Left kidney (tissue), 1 donor: ENCODE measurements at regions not wholly inside any gene's neighbourhood (a gene's known extent, or its start where the extent isn't known, plus 50 kb on each side); places are given as distances from the start of the nearest gene placed in this dataset.
"Not testable (repeated sequence)": the region's sequence is repeated elsewhere in the genome, so short reads cannot be mapped to it uniquely, and the experiment has no call there.

Experiments
- DNase-seq: peaks from one replicate; pipeline ENCODE4 v3.0.0-alpha.2; 2013

- DNase-seq, result no peak
Observed at GRCh38 chr11:98053851-98054250, 966.9 kb upstream of the CNTN5 start.

GRCh38 chr11:98056945-98057344 is 963.8 kb upstream of the CNTN5 start:
- DNase-seq, result no peak

GRCh38 chr11:98059488-98059887 is 961.3 kb upstream of the CNTN5 start:
- no peak for DNase-seq

GRCh38 chr11:98060759-98061158 is 960.0 kb upstream of the CNTN5 start:
- no peak for DNase-seq

GRCh38 chr11:98061858-98062257 is 958.9 kb upstream of the CNTN5 start:
- no peak for DNase-seq

GRCh38 chr11:98062714-98063113 is 958.0 kb upstream of the CNTN5 start:
- no peak for DNase-seq

- DNase-seq, result no peak
Observed at GRCh38 chr11:98068251-98068650, 952.5 kb upstream of the CNTN5 start.

- DNase-seq, result not testable (repeated sequence)
Observed at GRCh38 chr11:98069147-98069546, 951.6 kb upstream of the CNTN5 start.

GRCh38 chr11:98069861-98070260 is 950.9 kb upstream of the CNTN5 start:
- no peak for DNase-seq

GRCh38 chr11:98090861-98091505 is 929.8 kb upstream of the CNTN5 start:
- DNase-seq, result no peak

- DNase-seq, result no peak
Observed at GRCh38 chr11:98099371-98099770, 921.4 kb upstream of the CNTN5 start.

- no peak for DNase-seq
Observed at GRCh38 chr11:98100689-98101088, 920.1 kb upstream of the CNTN5 start.

- no peak for DNase-seq
Observed at GRCh38 chr11:98101329-98101728, 919.4 kb upstream of the CNTN5 start.

GRCh38 chr11:98104249-98104648 is 916.5 kb upstream of the CNTN5 start:
- DNase-seq, result no peak

- DNase-seq, result peak; percentile 6
Observed at GRCh38 chr11:98107736-98108135, 913.0 kb upstream of the CNTN5 start.

- DNase-seq, result no peak
Observed at GRCh38 chr11:98110030-98110429, 910.7 kb upstream of the CNTN5 start.

GRCh38 chr11:98115873-98116272 is 904.9 kb upstream of the CNTN5 start:
- DNase-seq, result no peak

GRCh38 chr11:98130117-98130625 is 890.6 kb upstream of the CNTN5 start:
- no peak for DNase-seq

- no peak for DNase-seq
Observed at GRCh38 chr11:98136357-98136756, 884.4 kb upstream of the CNTN5 start.

GRCh38 chr11:98137437-98137836 is 883.3 kb upstream of the CNTN5 start:
- no peak for DNase-seq

- no peak for DNase-seq
Observed at GRCh38 chr11:98143661-98144060, 877.1 kb upstream of the CNTN5 start.

GRCh38 chr11:98153752-98154151 is 867.0 kb upstream of the CNTN5 start:
- DNase-seq, result no peak

- DNase-seq, result no peak
Observed at GRCh38 chr11:98155696-98156095, 865.1 kb upstream of the CNTN5 start.

GRCh38 chr11:98177925-98178324 is 842.8 kb upstream of the CNTN5 start:
- no peak for DNase-seq

- no peak for DNase-seq
Observed at GRCh38 chr11:98180511-98180910, 840.2 kb upstream of the CNTN5 start.
